GM21515 (cell line): ENCODE measurements at regions not wholly inside any gene's neighbourhood (a gene's known extent, or its start where the extent isn't known, plus 50 kb on each side); places are given as distances from the start of the nearest gene placed in this dataset.

Source experiments
- ATAC-seq: cut with Tn5 transposase; IDR thresholded peaks from one replicate; pipeline ENCODE4 v1.9.1; 2021; ENCODE audit not compliant: unreplicated experiment

GRCh38 chr6:103707596-103708325, 1152.0 kb downstream of the HACE1 start:
- no peak for ATAC-seq

DNA sequence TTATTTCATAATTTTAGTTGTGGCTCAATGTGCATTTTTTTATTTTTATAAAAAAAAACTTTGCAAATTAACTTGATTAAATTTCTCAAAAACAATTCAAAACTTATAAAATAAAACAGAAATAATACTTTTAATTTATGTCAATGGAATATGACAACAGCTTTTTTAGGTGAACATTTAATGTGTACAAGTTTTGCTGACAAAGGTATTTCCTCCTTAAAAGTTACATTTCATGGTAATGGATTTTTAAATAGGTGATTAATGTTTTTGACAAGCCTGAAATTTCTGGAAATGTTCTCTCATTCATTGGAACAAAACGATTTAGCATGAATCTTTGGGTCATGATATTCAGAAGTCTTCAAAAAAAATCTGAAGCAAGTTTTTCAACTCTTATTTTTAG, 1160.0 kb downstream of the HACE1 start:
- no peak for ATAC-seq

GRCh38 chr6:103687430-103687829, 1172.3 kb downstream of the HACE1 start:
- ATAC-seq, result no peak

DNA sequence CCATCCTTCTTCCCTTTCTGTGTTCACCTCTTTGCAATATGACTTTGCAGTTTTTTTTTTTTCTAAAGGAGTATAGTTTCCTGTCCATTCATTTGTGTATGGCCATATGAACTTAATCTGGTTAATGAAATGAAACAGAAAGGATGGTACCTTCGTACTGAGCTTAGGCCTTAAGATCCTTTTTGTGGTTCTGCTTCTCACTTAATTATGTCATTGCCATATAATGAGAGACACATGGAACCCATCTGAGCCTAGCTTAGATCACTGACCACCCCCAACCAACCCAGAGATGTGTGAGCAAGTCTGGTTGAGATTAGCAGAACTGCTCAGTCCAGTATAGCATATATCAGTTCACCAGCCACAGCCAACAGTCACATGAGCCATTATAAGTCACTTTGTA, 1179.6 kb downstream of the HACE1 start:
- ATAC-seq, result no peak

- ATAC-seq, result no peak
Observed at GRCh38 chr6:103677290-103677689, 1182.4 kb downstream of the HACE1 start.

GRCh38 chr6:103675807-103676406, 1183.8 kb downstream of the HACE1 start:
- no peak for ATAC-seq

DNA sequence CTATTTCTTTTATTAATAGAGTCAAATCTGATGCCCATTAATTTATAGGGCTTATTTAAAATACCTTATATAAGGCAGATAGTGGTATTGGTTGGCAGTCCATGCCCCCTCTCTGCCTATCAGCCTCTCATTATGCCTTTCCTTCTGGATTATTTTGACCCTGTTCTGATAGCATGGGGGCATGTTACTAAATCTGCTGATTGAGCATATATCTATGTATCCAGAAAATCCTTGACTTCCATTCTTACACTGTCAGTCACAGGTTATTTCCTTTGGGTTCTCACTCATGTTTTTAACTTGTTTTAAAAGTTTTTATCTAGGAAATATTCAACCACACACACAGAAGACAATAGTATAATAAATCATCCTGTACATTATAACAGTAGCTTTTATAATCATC, 1184.9 kb downstream of the HACE1 start:
- no peak for ATAC-seq

GRCh38 chr6:103672169-103672568, 1187.5 kb downstream of the HACE1 start:
- ATAC-seq, result no peak

- ATAC-seq, result no peak
Observed at GRCh38 chr6:103629613-103630012, 1230.1 kb downstream of the HACE1 start.

DNA sequence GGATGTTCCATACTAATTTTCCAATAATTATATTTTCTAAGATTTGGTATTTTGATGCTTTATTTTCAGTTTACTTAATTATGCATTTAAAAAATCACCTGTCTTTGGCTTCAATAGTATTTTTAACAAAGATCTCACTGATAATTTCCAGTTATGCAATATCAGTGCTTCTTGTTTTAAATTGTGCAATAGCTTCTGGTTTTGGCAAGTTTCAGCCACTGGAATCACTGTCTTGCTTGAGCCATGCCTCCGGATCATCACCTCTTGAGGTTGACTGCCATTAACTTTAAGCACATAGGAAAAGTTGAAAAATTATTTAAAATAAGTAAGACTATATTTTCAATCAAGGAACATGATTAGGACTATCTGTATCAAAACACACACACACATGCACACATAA, 1242.1 kb downstream of the HACE1 start:
- no peak for ATAC-seq

- ATAC-seq, result no peak
Observed at GRCh38 chr6:103587722-103588121, 1272.0 kb downstream of the HACE1 start.

DNA sequence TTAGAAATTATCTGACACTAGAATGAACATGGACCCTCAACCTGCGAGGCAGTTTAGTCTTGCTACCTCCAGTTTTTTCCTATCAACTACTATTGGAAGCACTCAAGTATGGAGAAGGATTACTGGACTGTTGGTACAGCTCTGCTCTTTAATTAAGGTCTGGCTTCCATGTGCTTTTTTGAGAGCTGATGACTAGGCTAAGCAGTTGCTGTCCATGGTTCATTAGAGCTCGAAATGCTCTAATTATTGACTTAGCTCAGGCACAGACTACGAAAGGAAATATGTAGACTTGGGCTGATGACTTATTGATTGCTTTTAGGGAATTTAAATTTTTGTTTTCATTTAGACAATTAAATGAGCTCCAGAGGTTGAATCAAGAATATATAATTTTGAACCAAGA, 1281.6 kb downstream of the HACE1 start:
- no peak for ATAC-seq

DNA sequence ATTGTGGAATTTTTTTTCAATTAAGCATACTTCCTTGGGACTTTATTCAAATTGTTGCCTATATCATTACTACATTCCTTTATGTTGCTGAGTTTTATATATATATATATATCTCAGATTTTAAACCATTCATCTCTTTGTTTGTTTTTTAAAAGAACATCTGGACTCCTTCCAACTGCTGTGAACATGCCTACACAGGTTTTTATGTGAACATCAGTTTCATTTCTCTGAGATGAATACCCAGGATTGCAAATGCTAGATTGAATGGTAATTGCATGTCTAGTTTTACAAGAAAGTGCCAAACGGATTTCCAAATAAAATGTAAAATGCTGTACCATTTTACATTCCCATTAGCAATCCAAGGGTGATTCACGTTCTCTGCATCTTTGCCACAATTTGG, 1289.3 kb downstream of the HACE1 start:
- ATAC-seq, result no peak

GRCh38 chr6:103554911-103555310, 1304.8 kb downstream of the HACE1 start:
- ATAC-seq, result no peak

- ATAC-seq, result no peak
Observed at GRCh38 chr6:103538381-103538780, 1321.3 kb downstream of the HACE1 start.

DNA sequence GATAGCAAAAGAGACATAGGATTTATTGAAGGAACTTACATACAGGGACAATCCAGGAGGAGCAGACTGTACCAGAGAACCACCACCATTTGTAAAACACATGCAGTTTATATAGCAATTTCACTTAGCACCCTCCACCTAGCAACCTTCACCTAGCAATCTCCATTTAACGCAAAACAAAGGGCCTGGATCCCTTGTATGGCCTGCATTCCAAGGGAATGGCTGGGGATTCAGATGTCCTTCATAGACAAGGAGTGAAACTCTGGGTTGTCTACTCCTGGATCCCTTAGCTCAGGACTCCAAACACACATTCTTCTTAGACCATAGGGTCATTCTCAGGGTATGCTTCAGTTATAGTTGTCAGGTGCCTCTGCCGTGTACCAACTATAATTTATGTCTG, 1324.9 kb downstream of the HACE1 start:
- no peak for ATAC-seq

GRCh38 chr6:103534095-103534494, 1325.6 kb downstream of the HACE1 start:
- no peak for ATAC-seq

- ATAC-seq, result no peak
Observed at GRCh38 chr6:103522045-103522444, 1337.7 kb downstream of the HACE1 start.

- no peak for ATAC-seq
Observed at GRCh38 chr6:103516336-103516735, 1343.4 kb downstream of the HACE1 start.

- ATAC-seq, result no peak
Observed at GRCh38 chr6:103507052-103507451, 1352.7 kb downstream of the HACE1 start.

GRCh38 chr6:103505155-103505518, 1354.6 kb downstream of the HACE1 start:
- ATAC-seq, result no peak

GRCh38 chr6:103504501-103505154, 1355.1 kb downstream of the HACE1 start:
- ATAC-seq, result no peak
